ENCODE measurements at regions not wholly inside any gene's neighbourhood (a gene's known extent, or its start where the extent isn't known, plus 50 kb on each side); places are given as distances from the start of the nearest gene placed in this dataset. TPM values are rescaled to one million over a fixed set of nuclear protein-coding genes. Genes with fewer than 3 reads are reported as not detected.

GRCh38 chr22:46100401-46101105 is 49.8 kb upstream of the PPARA start:
- H3K36me3 Mint-ChIP-seq (ENCODE audit: low read depth): no peaks in the 10 kb centered on the region
- H3K4me1 Mint-ChIP-seq (ENCODE audit: low read depth): no peaks in the 10 kb centered on the region
- DNase-seq: no peak
- H3K27ac Mint-ChIP-seq: no peak overlapping the region
- POLR2A ChIA-PET: no interaction called here
- CTCF ChIA-PET: no interaction called here
- no peaks in the 10 kb centered on the region for H3K27me3 Mint-ChIP-seq (ENCODE audit: low read depth)
- ATAC-seq: no peak
- no peaks in the 10 kb centered on the region for H3K9me3 Mint-ChIP-seq (ENCODE audit: insufficient read depth)
- H3K4me3 Mint-ChIP-seq: no peak overlapping the region

Small RNAs in the stretch of these regions (microRNA-seq; reads per million reads assigned to microRNA genes)
- not detected for gene MIR3619
